IMR-90 (cell line): ENCODE measurements at regions not wholly inside any gene's neighbourhood (a gene's known extent, or its start where the extent isn't known, plus 50 kb on each side); places are given as distances from the start of the nearest gene placed in this dataset.

Experiments used
- BHLHE40 ChIP-seq: fragments of 150-350 bp; IDR thresholded peaks from 2 replicates; pipeline ENCODE4 v1.6.1; 2016; ENCODE audit warnings: mild to moderate bottlenecking, low read depth, low read length
- CTCF ChIP-seq: conservative IDR thresholded peaks from 2 replicates; pipeline ENCODE4 v1.5.1; 2012; ENCODE audit warnings: mild to moderate bottlenecking, low read depth, low read length, improper control_type of control experiment
- ELK1 ChIP-seq: fragments of 150-350 bp; IDR thresholded peaks from 2 replicates; pipeline ENCODE4 v1.6.1; 2016; ENCODE audit warnings: low read depth, mild to moderate bottlenecking, low read length, moderate library complexity, borderline replicate concordance
- FOS ChIP-seq: fragments of 150-350 bp; IDR thresholded peaks from 2 replicates; pipeline ENCODE4 v1.6.1; 2016; ENCODE audit warnings: low read depth, low read length
- POLR2A ChIP-seq: IDR thresholded peaks from 2 replicates; pipeline ENCODE4 v1.6.1; 2012; ENCODE audit warnings: mild to moderate bottlenecking, low read depth, low read length
- RAD21 ChIP-seq: IDR thresholded peaks from 2 replicates; pipeline ENCODE4 v1.6.1; 2012; ENCODE audit warnings: low read length, improper control_type of control experiment
- SMC3 ChIP-seq: fragments of 150-350 bp; IDR thresholded peaks from 2 replicates; pipeline ENCODE4 v1.6.1; 2016; ENCODE audit warnings: low read depth, mild to moderate bottlenecking, antibody characterized with exemption, low read length, moderate library complexity

- TF ChIP-seq CTCF (no peak), RAD21 (no peak), POLR2A (no peak), BHLHE40 (no peak), ELK1 (no peak), SMC3 (no peak), FOS (no peak)
Observed at GRCh38 chr21:38577887-38578286, 79.6 kb upstream of the ERG start.
